NCI-H1694 (cell line): ENCODE measurements at regions not wholly inside any gene's neighbourhood (a gene's known extent, or its start where the extent isn't known, plus 50 kb on each side); places are given as distances from the start of the nearest gene placed in this dataset.

Experiments used
- DNase-seq: peaks from one replicate; lab custom pipeline; 2025; lab: John Stamatoyannopoulos, UW

GRCh38 chr3:180341516-180341915 lies 260.4 kb upstream of the TTC14 start:
- no peak for DNase-seq

DNA sequence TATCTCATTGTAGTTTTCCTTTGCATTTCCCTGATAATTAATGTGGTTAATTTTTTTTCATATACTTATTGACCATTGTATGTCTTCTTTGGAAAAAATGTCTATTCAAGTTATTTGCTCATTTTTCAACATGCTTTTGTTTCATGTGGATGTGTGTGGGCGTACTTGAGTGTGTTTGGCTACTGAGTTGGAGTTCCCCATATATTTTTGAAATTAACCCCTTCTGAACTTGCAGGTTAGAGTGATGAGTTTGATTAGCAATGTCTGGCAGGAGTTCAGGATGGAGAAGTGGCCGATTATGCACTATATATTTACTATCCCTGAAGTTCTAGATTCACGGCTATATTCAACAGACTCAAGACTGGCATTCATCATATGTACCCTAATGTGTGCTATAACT lies 250.4 kb upstream of the TTC14 start:
- DNase-seq = no peak

DNA sequence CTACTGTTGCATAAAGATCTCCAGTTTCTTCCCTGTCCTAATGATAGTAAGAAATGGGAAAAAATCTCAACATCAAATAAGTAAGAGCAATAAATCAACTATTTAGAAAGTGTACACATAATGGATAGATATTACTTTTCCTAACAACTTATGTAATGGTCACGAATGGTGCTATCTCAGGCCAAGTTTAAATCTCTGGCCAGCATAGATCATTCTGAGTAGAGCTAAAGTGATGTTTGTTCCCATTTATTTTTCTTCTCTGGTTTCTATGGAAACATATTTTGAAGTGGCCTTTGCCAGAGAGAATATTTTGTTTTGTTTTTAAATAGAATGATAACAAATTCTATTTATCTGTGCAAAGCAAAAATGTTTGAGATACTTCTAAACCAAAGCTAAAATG lies 249.7 kb upstream of the TTC14 start:
- no peak for DNase-seq

DNA sequence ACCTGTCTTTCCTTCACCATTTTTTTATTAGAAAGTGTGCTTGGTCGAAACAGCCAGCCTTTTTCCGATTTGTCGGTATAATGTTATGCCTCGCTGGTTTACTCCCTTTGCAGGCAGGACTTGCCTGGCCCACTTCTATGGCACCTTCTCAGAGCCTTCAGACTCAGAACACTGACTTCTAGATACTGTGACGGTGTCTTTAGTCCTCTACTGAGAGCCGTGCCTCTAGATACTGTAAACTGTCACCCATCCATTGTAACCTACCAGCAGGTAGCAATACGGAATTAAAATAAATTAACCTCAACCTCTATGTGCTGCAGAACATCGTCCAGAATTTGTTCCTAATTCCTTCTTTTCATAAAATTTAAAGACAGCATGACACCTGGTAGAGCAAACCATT lies 247.7 kb upstream of the TTC14 start:
- no peak for DNase-seq

GRCh38 chr3:180358179-180358578 lies 243.8 kb upstream of the TTC14 start:
- no peak for DNase-seq

GRCh38 chr3:180359061-180359952 lies 242.7 kb upstream of the TTC14 start:
- no peak for DNase-seq

GRCh38 chr3:180359953-180360279 lies 242.0 kb upstream of the TTC14 start:
- DNase-seq = no peak

- DNase-seq = no peak
Measured at GRCh38 chr3:180362081-180362480, 239.9 kb upstream of the TTC14 start.

GRCh38 chr3:180375831-180376230 lies 226.1 kb upstream of the TTC14 start:
- no peak for DNase-seq

GRCh38 chr3:180378496-180378895 lies 223.5 kb upstream of the TTC14 start:
- no peak for DNase-seq

DNA sequence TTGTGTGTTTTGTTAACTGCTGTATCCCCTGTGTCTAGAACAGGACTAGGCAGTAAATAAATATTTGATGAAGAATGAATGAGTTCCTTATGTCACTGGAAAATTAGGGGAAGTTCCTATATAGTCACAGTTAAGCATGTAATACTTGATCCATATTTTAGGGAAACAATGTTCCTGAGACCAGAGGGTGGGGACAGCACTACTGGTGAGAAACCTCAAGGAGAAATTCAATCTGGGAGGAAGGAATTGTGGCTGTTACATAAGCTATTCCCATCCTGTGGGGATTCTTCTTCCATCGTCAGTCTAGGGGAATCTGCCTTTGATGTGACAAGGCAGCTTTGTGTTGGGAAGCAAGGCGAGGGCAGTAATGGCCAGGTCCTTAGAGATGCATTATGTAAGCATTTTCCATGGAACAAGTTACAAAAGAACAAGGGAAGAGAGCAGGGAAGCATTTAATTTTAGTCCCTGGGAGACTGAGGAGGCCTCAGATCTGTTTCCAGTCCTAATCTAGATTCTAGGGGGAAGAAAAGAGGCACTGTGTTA lies 219.3 kb upstream of the TTC14 start:
- no peak for DNase-seq

DNA sequence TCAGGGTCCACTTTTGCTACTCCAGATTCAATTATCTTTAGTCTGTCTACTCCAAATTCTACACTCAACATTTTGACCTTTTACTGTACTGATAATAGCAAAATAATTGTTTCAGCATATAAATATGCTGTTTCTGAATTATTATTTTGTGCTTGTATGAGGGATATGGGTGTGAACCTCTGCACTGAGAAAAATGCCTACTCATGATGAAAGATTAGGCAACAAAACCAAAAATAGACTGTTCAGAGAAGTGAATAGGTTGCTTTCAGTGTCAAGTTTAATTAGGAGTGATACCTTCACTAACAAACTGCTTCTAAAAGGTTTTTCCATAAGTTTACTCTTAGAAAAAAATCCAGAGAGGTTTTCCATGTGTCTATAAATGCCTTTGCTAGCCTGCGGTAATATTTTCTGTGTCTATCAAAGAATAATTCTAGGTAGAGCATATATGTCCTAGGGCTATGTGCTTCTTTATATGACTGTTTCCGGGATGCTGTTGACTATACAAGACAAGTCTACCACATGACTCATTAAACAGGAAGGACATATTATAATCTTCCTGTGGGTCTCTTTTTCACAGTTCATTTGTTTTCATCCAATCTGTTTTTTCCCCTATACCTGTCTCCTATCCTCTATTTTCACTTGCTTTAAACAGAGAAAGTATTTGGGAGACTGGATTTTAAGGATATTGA lies 218.5 kb upstream of the TTC14 start:
- no peak for DNase-seq

DNA sequence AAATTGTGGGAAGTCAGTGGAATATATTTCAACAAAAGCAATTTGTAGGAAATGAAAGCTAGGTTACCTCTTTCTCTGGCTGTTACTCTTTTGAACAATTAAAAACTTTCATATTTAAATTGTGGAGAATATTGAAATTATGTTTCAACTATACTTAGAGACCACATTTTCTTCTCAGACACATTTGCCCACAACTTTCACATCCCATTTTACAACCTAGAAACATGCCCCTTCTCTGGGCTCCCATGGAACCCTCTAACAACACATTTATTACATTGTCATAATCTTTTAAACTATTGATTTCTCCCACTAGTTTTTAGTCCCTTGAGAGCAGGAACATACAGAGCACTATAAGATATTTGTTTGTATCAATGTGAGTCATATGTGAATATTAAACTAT lies 211.7 kb upstream of the TTC14 start:
- DNase-seq = no peak

DNA sequence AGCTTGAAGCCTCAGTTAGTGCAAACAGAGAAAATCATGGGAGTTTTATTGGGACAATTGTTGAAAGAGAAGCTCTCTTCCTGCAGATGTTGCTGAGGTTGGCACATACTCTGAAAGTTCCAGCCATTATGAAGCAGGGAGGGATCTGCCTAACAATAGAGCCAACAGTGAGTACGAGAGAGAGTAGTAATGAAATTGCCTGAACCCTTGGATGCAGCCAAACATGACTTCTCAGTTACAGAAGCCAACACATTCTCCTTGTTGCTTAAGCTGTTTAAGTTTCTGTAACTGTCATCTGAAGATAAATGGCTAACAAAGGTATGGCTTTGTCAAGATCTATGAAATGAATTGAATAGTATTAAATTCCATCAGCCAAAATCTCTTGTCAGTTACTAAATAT lies 211.0 kb upstream of the TTC14 start:
- no peak for DNase-seq

DNA sequence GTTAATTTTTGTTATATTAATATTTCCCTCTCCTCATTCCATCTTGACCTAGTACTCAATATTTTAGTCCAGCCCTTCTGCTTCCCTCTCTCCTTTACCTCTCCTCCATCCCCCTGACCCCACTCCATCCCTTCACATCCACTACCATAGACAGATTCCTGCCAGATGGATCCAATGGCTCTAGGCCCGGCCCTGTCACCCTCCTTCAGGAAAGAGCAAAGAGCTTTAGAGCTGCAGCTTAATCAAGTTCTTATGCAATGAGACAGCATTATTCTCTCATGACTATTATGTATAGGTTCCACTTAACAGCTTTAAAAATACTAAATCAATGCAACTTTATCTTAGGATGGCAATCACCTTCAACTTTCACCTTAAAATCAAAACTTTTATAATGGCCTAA lies 200.7 kb upstream of the TTC14 start:
- DNase-seq = no peak

GRCh38 chr3:180402471-180403073 lies 199.4 kb upstream of the TTC14 start:
- DNase-seq = no peak

DNA sequence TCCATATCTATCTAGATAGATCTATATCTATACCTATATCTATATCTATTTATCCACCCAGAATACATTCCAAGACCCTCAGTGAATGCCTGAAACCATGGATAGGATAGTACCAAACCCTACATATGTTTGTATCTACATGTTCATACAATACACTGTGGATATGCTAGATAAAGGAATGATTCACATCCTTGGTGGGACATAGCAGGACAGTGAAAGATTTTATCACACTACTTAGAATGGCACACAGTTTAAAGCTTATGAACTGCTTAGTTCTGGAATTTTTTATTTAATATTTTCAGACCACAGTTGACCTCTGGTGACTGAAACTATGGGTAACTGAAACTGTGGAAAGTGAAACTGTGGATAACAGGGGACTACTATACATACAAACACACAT lies 198.8 kb upstream of the TTC14 start:
- no peak for DNase-seq

- DNase-seq = no peak
Measured at GRCh38 chr3:180408654-180409053, 193.3 kb upstream of the TTC14 start.

DNA sequence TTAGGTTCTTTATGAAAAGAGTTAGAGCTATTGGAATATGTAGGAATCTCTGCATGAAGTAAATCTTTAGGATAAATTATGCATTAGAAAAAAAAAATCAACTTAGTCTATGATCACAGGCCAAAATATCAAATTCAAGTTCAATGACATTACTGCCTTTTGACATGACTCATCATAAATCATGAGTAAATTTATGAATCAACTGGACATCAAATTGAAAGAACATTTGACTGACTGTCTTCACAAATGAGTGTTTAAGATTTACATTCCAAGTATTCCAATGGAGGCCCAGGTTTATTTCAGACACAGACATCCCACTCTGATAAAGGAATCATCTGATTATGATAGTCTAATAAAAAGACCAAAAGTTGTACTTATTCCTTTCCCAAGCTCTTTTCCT lies 192.8 kb upstream of the TTC14 start:
- DNase-seq = no peak

GRCh38 chr3:180409883-180410282 lies 192.1 kb upstream of the TTC14 start:
- no peak for DNase-seq

- no peak for DNase-seq
Measured at GRCh38 chr3:180414157-180414556, 187.8 kb upstream of the TTC14 start.

DNA sequence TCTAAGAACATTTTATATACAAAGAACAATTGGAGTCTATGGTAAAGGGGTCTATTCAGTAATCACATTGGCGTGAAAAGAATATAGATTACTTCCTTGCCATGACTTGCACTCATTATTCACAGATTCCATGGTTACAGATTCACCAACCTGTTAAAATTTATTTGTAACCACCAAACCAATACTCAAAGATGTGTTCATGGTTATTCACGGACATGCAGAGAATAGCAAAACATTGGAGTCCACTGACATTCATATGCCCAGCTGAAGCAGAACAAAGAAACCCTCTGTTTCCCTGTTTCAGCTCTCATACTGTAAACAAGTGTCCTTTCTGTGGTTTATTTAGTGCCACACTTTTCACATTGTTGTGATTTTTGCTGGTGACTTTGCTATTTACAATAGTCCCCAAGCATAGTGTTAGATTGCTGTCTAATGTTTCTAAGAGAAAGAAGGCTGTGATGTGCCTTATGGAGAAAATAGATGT lies 185.8 kb upstream of the TTC14 start:
- no peak for DNase-seq

GRCh38 chr3:180417241-180417640 lies 184.7 kb upstream of the TTC14 start:
- no peak for DNase-seq
